Heart left ventricle (tissue), 16 donors: ENCODE measurements at regions not wholly inside any gene's neighbourhood (a gene's known extent, or its start where the extent isn't known, plus 50 kb on each side); places are given as distances from the start of the nearest gene placed in this dataset.
"Not testable (repeated sequence)": the region's sequence is repeated elsewhere in the genome, so short reads cannot be mapped to it uniquely, and the experiment has no call there.

Experiments used
- ATAC-seq, 4 donors: fragments of 200-7000 bp; cut with Tn5 transposase; one replicate each; pipeline ENCODE4 v1.9.1; 2020 to 2022; ENCODE audit warnings: moderate library complexity in 4 of 4, mild to moderate bottlenecking in 3 of 4, moderate number of reproducible peaks in 1 of 4
- DNase-seq, 5 donors: peaks; one replicate each; pipeline ENCODE4 v3.0.0-alpha.2; 2020
- H3K27ac ChIP-seq, 12 donors: fragments of 200-600 bp; sonication (generic) in 4 of 12; one replicate each; pipeline versions ENCODE4 v1.5.0 to v1.8.0; 2016 to 2022; ENCODE audit warnings: mild to moderate bottlenecking in 2 of 12
- H3K27me3 ChIP-seq, 9 donors: fragments of 200-600 bp; sonication (generic) in 2 of 9; one replicate each; pipeline versions ENCODE4 v1.5.1 to v1.8.0; 2016 to 2022; ENCODE audit warnings: mild to moderate bottlenecking in 3 of 9
- H3K36me3 ChIP-seq, 9 donors: fragments of 200-600 bp; sonication (generic) in 2 of 9; one replicate each; pipeline versions ENCODE4 v1.5.0 to v1.8.0; 2018 to 2022; ENCODE audit warnings: mild to moderate bottlenecking in 2 of 9
- H3K4me1 ChIP-seq, 12 donors: fragments of 200-600 bp; sonication (generic) in 4 of 12; one replicate each; pipeline versions ENCODE4 v1.5.0 to v1.8.0; 2016 to 2022; ENCODE audit warnings: mild to moderate bottlenecking in 3 of 12
- H3K4me3 ChIP-seq, 12 donors: fragments of 200-600 bp; sonication (generic) in 4 of 12; one replicate each; pipeline versions ENCODE4 v1.5.0 to v1.8.0; 2017 to 2022; ENCODE audit warnings: mild to moderate bottlenecking in 9 of 12, moderate library complexity in 4 of 12
- H3K9me3 ChIP-seq, 12 donors: fragments of 200-600 bp; sonication (generic) in 4 of 12; one replicate each; pipeline versions ENCODE4 v1.5.0 to v1.8.0; 2016 to 2022; ENCODE audit warnings: mild to moderate bottlenecking in 1 of 12
- CTCF ChIP-seq, 12 donors: fragments of 200-600 bp; sonication (generic) in 4 of 12; IDR thresholded peaks; one replicate each; pipeline versions ENCODE4 v1.5.0 to v1.8.0; 2018 to 2022; ENCODE audit warnings: antibody characterized with exemption in 12 of 12, mild to moderate bottlenecking in 5 of 12
- POLR2A ChIP-seq, 2 donors: fragments of 450-650 bp; IDR thresholded peaks; one replicate each; pipeline ENCODE4 v1.6.1; 2017; ENCODE audit warnings: antibody characterized with exemption in 2 of 2, mild to moderate bottlenecking in 2 of 2, moderate library complexity in 2 of 2
- WGBS, 4 donors: extraction: QIAGEN DNeasy Blood & Tissue Kit in 2 of 4; methylation state at CpG; one replicate each; pipeline versions ENCODE4 v1.1.5 to v1.1.7; 2013 to 2018; 5-methylcytosine and 5-hydroxymethylcytosine counted together
- intact Hi-C, 10 donors: fragments of 100-400 bp; cut with DNase I; formaldehyde crosslinking; loops; one replicate each; pipeline versions ENCODE4 v1.11.1 to v1.14.2; 2022
- donor health status: ischemic (EF 13 %, LVEDD 7.1; RV severe dilation, severe dysfunction).
- donor health status: healthy with polysubstance abuse.
- donor health status: DM: no; HTN: yes; CAD: no.
- donor health status: DM: no; HTN: no; CAD: no.
- donor health status: ischemic (EF 25% LVEDD 6.9; RV normal size, moderate dysfunction).
- donor health status: ischemic (EF 25% LVEDD 5.7; RV mildly dilated, moderate dysfunction).
- donor health status: healthy.
- donor health status: DM: yes; HTN: yes; CAD: no.
- donor health status: ischemic (EF 35%, LVEDD 5.7; RV mildly dilated, moderate dysfunction).
- donor health status: nonischemic (EF 11% LVEDD 7.7; RV severe dilation, severe dysfunction).
- donor health status: DM: yes; HTN: yes; CAD: no.
- donor health status: PGD.
- donor health status: ischemic (EF 29% LVEDD 5.4; RV normal size, mild dysfunction).
- donor health status: nonischemic (EF 23%, LVEDD 6.1; RV moderate dilation, normal function).

- intact Hi-C loops, result no loop called here
- no peak overlapping the region for H3K27ac ChIP-seq
- no peak overlapping the region for H3K4me3 ChIP-seq
- ATAC-seq, result no peak
- no peak for DNase-seq
- H3K4me1 ChIP-seq, result no peaks in the 10 kb centered on the region
- no peaks in the 10 kb centered on the region for H3K36me3 ChIP-seq
- no peaks in the 10 kb centered on the region for H3K27me3 ChIP-seq
- H3K9me3 ChIP-seq, result no peaks in the 10 kb centered on the region
- no peak for TF ChIP-seq CTCF (IDR thresholded peaks at IDR 0.05)
- TF ChIP-seq POLR2A (IDR thresholded peaks at IDR 0.05), result no peak
Measured at GRCh38 chrY:13592450-13592849, 111.2 kb upstream of the TMSB4Y start.

GRCh38 chrY:13570931-13571330, 91.1 kb upstream of the UTY start:
- H3K9me3 ChIP-seq, H3K4me3 ChIP-seq, H3K4me1 ChIP-seq, H3K36me3 ChIP-seq, DNase-seq, ATAC-seq, H3K27me3 ChIP-seq, H3K27ac ChIP-seq: not testable (repeated sequence)
- 84 to 87% methylated on average over 2 of the region's 2 CpGs; no CpG with 5 or more reads in 2 of the 4 donors for WGBS, 4 donors
- intact Hi-C loops, result loop anchor here in 1 of 10 donors (10.0 kb wide), 1 partner anchor 64 kb away; no protein-coding TSS in a partner anchor

GRCh38 chrY:13567186-13567585, 87.4 kb upstream of the UTY start:
- DNase-seq (no peak), ATAC-seq (no peak)
- Histone ChIP-seq H3K27me3 (no peaks in the 10 kb centered on the region), H3K4me3 (no peak overlapping the region), H3K36me3 (no peaks in the 10 kb centered on the region), H3K9me3 (no peaks in the 10 kb centered on the region), H3K27ac (no peak overlapping the region), H3K4me1 (no peaks in the 10 kb centered on the region)
- intact Hi-C loops, result no loop called here
- TF ChIP-seq POLR2A (IDR thresholded peaks at IDR 0.05) (no peak), CTCF (IDR thresholded peaks at IDR 0.05) (no peak)
- WGBS, 4 donors, result 74 to 88% methylated on average over 1 of the region's 1 CpG; no CpG with 5 or more reads in 2 of the 4 donors

GRCh38 chrY:13554949-13555348, 75.1 kb upstream of the UTY start:
- Histone ChIP-seq H3K4me3 (no peak overlapping the region), H3K4me1 (no peaks in the 10 kb centered on the region), H3K27me3 (no peaks in the 10 kb centered on the region), H3K27ac (no peak overlapping the region), H3K36me3 (no peaks in the 10 kb centered on the region), H3K9me3 (peaks cover 0 to 4% (median 0%) of the 10 kb centered on the region in 12 donors)
- 63 to 71% methylated on average over 1 of the region's 1 CpG; no CpG with 5 or more reads in 2 of the 4 donors for WGBS, 4 donors
- ATAC-seq (no peak), DNase-seq (no peak)
- intact Hi-C loops, result no loop called here
- no peak for TF ChIP-seq POLR2A (IDR thresholded peaks at IDR 0.05)
- no peak for TF ChIP-seq CTCF (IDR thresholded peaks at IDR 0.05)

- H3K27ac ChIP-seq, result no peak overlapping the region
Measured at GRCh38 chrY:13552393-13553116, 72.7 kb upstream of the UTY start.

More at GRCh38 chrY:13552393-13553116, 72.7 kb upstream of the UTY start:
- Histone ChIP-seq H3K36me3 (no peaks in the 10 kb centered on the region), H3K4me1 (no peaks in the 10 kb centered on the region), H3K27me3 (no peaks in the 10 kb centered on the region), H3K9me3 (peaks cover 0 to 4% (median 0%) of the 10 kb centered on the region in 12 donors), H3K4me3 (no peak overlapping the region)
- ATAC-seq (no peak), DNase-seq (no peak)
- TF ChIP-seq POLR2A (IDR thresholded peaks at IDR 0.05), result no peak
- no peak for TF ChIP-seq CTCF (IDR thresholded peaks at IDR 0.05)
- 80 to 83% methylated on average over 9 of the region's 9 CpGs; no CpG with 5 or more reads in 2 of the 4 donors for WGBS, 4 donors
- intact Hi-C loops, result no loop called here
